Heart right ventricle (tissue), 16 donors: ENCODE measurements at regions not wholly inside any gene's neighbourhood (a gene's known extent, or its start where the extent isn't known, plus 50 kb on each side); places are given as distances from the start of the nearest gene placed in this dataset.
A peak's percentile ranks its signal among the peaks of the same experiment; 100 is the strongest.

Source experiments
- ATAC-seq, 8 donors: fragments of 200-7000 bp; cut with Tn5 transposase; one replicate each; pipeline ENCODE4 v1.9.1; 2020; ENCODE audit warnings: mild to moderate bottlenecking in 8 of 8, moderate library complexity in 8 of 8, moderate number of reproducible peaks in 1 of 8
- DNase-seq, 2 donors: peaks; one replicate each; pipeline ENCODE4 v3.0.0-alpha.2; 2020
- H3K27ac ChIP-seq, 10 donors: fragments of 200-600 bp; sonication (generic) in 2 of 10; one replicate each; pipeline versions ENCODE4 v1.5.0 to v1.8.0; 2020 to 2022; ENCODE audit warnings: mild to moderate bottlenecking in 3 of 10
- H3K27me3 ChIP-seq, 7 donors: fragments of 200-600 bp; one replicate each; pipeline ENCODE4 v1.8.0; 2021 to 2022; ENCODE audit warnings: mild to moderate bottlenecking in 2 of 7
- H3K36me3 ChIP-seq, 9 donors: fragments of 200-600 bp; sonication (generic) in 1 of 9; one replicate each; pipeline versions ENCODE4 v1.5.0 to v1.8.0; 2020 to 2022; ENCODE audit warnings: mild to moderate bottlenecking in 2 of 9
- H3K4me1 ChIP-seq, 9 donors: fragments of 200-600 bp; sonication (generic) in 1 of 9; one replicate each; pipeline versions ENCODE4 v1.5.0 to v1.8.0; 2020 to 2022; ENCODE audit warnings: mild to moderate bottlenecking in 4 of 9
- H3K4me3 ChIP-seq, 10 donors: fragments of 200-600 bp; sonication (generic) in 2 of 10; one replicate each; pipeline versions ENCODE4 v1.5.0 to v1.8.0; 2020 to 2022; ENCODE audit warnings: mild to moderate bottlenecking in 7 of 10, moderate library complexity in 2 of 10
- H3K9me3 ChIP-seq, 11 donors: fragments of 200-600 bp in 10 of 11; sonication (generic) in 2 of 11; one replicate each; pipeline versions ENCODE4 v1.5.0 to v1.8.0; 2013 to 2022; ENCODE audit warnings: mild to moderate bottlenecking in 2 of 11, control low read depth in 1 of 11, moderate library complexity in 1 of 11
- WGBS, 2 donors: extraction: QIAGEN DNeasy Blood & Tissue Kit; methylation state at CpG; one replicate each; pipeline ENCODE4 v1.1.7; 2013; ENCODE audit warnings: inconsistent platforms in 1 of 2; 5-methylcytosine and 5-hydroxymethylcytosine counted together
- intact Hi-C, 10 donors: fragments of 100-400 bp; cut with DNase I; formaldehyde crosslinking; loops; one replicate each; pipeline versions ENCODE4 v1.11.1 to v1.14.2; 2022
- TF ChIP-seq, protein P1 (sequence below), 9 donors: fragments of 200-600 bp; sonication (generic) in 2 of 9; IDR thresholded peaks; one replicate each; pipeline versions ENCODE4 v1.5.0 to v1.8.0; 2021 to 2022; ENCODE audit warnings: antibody characterized with exemption in 9 of 9, mild to moderate bottlenecking in 5 of 9, moderate library complexity in 1 of 9
- donor health status: Arrhythmogenic right ventricular cardiomyopathy.
- donor health status: ischemic (EF 13 %, LVEDD 7.1; RV severe dilation, severe dysfunction).
- donor health status: healthy with polysubstance abuse.
- donor health status: DM: no; HTN: yes; CAD: no.
- donor health status: DM: no; HTN: no; CAD: no.
- donor health status: ischemic (EF 25% LVEDD 6.9; RV normal size, moderate dysfunction).
- donor health status: ischemic (EF 25% LVEDD 5.7; RV mildly dilated, moderate dysfunction).
- donor health status: healthy.
- donor health status: DM: yes; HTN: yes; CAD: no.
- donor health status: Ischemic cardiomyopathy.
- donor health status: ischemic (EF 35%, LVEDD 5.7; RV mildly dilated, moderate dysfunction).
- donor health status: nonischemic (EF 11% LVEDD 7.7; RV severe dilation, severe dysfunction).
- donor health status: DM: yes; HTN: yes; CAD: no.
- donor health status: PGD.
- donor health status: ischemic (EF 29% LVEDD 5.4; RV normal size, mild dysfunction).
- donor health status: nonischemic (EF 23%, LVEDD 6.1; RV moderate dilation, normal function).

DNA sequence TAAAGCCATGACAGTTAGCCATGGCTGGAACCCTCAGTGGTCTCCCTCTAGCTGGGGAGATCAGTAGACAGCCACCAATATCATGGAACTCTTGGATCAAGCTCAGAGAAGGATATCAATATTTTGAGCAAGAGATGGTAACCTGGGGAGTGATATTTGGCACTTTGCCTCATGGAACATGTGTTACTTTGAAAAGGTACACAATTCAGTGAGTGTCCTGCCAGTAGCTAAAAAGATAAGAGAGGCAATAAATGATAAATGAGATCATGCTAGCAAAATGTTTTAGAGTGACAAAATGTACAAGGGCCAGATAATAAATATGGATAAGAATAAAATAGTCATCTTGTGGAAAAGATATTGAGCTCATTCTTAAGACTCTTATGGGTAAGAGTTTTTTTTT is 1618.7 kb downstream of the OLFM4 start:
- TF ChIP-seq, protein P1, sequence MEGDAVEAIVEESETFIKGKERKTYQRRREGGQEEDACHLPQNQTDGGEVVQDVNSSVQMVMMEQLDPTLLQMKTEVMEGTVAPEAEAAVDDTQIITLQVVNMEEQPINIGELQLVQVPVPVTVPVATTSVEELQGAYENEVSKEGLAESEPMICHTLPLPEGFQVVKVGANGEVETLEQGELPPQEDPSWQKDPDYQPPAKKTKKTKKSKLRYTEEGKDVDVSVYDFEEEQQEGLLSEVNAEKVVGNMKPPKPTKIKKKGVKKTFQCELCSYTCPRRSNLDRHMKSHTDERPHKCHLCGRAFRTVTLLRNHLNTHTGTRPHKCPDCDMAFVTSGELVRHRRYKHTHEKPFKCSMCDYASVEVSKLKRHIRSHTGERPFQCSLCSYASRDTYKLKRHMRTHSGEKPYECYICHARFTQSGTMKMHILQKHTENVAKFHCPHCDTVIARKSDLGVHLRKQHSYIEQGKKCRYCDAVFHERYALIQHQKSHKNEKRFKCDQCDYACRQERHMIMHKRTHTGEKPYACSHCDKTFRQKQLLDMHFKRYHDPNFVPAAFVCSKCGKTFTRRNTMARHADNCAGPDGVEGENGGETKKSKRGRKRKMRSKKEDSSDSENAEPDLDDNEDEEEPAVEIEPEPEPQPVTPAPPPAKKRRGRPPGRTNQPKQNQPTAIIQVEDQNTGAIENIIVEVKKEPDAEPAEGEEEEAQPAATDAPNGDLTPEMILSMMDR (IDR thresholded peaks at IDR 0.05), result no peak
- H3K4me3 ChIP-seq, result no peak overlapping the region
- no peaks in the 10 kb centered on the region for H3K27me3 ChIP-seq
- no peak for ATAC-seq
- peaks cover 0 to 5% (median 0%) of the 10 kb centered on the region in 11 donors for H3K9me3 ChIP-seq
- no peak for DNase-seq
- no peaks in the 10 kb centered on the region for H3K4me1 ChIP-seq
- no peak overlapping the region for H3K27ac ChIP-seq
- intact Hi-C loops, result no loop called here
- H3K36me3 ChIP-seq, result no peaks in the 10 kb centered on the region

DNA sequence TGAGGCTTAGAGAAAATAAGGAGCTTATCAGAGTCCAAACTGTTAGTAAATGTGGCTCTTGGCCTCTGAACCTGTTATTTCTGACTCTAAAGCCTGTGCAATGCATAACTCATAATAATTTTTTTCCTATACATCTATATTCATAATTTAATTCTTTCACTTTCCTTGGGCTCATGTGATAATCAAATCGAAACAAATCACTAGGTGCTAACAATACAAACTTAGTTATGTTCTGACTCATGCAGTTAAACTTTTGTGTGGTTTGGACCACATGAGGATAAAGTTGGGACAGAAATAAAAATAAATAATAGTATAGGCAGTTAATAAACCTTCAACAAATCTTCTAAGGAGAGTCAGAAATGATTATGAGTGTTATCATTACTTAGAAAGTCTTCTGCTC is 1629.0 kb downstream of the OLFM4 start:
- no peak overlapping the region for H3K4me3 ChIP-seq
- peaks cover 0 to 23% (median 0%) of the 10 kb centered on the region in 11 donors for H3K9me3 ChIP-seq
- ATAC-seq, result no peak
- intact Hi-C loops, result no loop called here
- no peaks in the 10 kb centered on the region for H3K36me3 ChIP-seq
- WGBS, 2 donors, result 79 to 82% methylated on average over 1 of the region's 1 CpG
- no peaks in the 10 kb centered on the region for H3K27me3 ChIP-seq
- H3K4me1 ChIP-seq, result no peaks in the 10 kb centered on the region
- TF ChIP-seq, protein P1 (IDR thresholded peaks at IDR 0.05), result no peak
- DNase-seq, result no peak
- H3K27ac ChIP-seq, result no peak overlapping the region

DNA sequence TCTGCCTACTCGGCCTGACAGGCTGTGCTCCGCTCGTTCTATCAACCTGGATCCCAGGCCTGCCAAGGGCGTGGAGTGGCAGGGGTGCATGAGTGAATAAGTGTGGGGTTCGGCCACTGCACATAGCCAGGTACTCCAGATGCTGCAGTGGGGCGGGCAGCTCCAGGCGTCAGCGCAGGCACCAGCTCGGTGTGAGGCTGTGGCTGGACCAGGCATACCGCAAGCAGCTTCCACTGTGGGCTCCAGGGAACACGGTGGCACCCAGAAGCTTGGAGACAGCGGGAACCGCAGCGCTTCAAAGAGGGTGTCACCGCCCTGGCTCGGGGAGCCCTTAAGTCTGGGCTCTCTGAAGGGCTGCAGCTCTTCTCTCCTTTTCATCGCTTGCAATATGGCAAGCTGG is 1630.2 kb downstream of the OLFM4 start:
- DNase-seq, result no peak
- no peak overlapping the region for H3K4me3 ChIP-seq
- 89 to 90% methylated on average over 17 of the region's 17 CpGs for WGBS, 2 donors
- H3K4me1 ChIP-seq, result no peaks in the 10 kb centered on the region
- no peak overlapping the region for H3K27ac ChIP-seq
- H3K36me3 ChIP-seq, result no peaks in the 10 kb centered on the region
- intact Hi-C loops, result no loop called here
- H3K27me3 ChIP-seq, result no peaks in the 10 kb centered on the region
- TF ChIP-seq, protein P1 (IDR thresholded peaks at IDR 0.05), result no peak
- peaks cover 0 to 19% (median 0%) of the 10 kb centered on the region in 11 donors for H3K9me3 ChIP-seq
- ATAC-seq, result peak in 1 of 8 donors; percentile 22

DNA sequence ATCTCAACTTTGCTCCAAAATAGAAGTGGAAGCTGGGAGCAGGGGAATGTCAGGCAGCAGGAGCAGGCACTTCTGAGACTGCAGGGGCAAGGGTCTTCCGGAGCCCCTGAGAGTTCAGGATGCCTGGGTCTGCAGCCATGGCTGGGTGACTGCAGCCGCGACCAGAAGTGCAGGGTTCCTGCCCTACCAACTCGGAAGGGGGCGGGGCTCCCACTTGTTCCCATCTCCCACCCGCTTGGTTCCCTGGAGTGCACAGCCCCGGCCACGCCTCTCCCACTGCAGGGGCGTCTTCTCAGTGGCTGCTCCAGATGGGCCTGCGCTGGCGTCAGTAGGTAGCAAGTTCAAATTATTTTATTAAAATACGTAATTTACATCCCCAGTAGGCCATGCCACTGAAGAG is 1631.7 kb downstream of the OLFM4 start:
- ATAC-seq (no peak), DNase-seq (no peak)
- H3K4me1 ChIP-seq, result no peaks in the 10 kb centered on the region
- no peak overlapping the region for H3K4me3 ChIP-seq
- TF ChIP-seq, protein P1 (IDR thresholded peaks at IDR 0.05), result no peak
- H3K27me3 ChIP-seq, result no peaks in the 10 kb centered on the region
- H3K27ac ChIP-seq, result no peak overlapping the region
- no peaks in the 10 kb centered on the region for H3K36me3 ChIP-seq
- H3K9me3 ChIP-seq, result peaks cover 0 to 14% (median 0%) of the 10 kb centered on the region in 11 donors
- intact Hi-C loops, result no loop called here
- WGBS, 2 donors, result 91 to 93% methylated on average over 12 of the region's 12 CpGs
